CD4-positive, alpha-beta T cell (primary cell): ENCODE measurements at regions not wholly inside any gene's neighbourhood (a gene's known extent, or its start where the extent isn't known, plus 50 kb on each side); places are given as distances from the start of the nearest gene placed in this dataset.

Source experiments
- ATAC-seq: fragments of 200-7000 bp; cut with Tn5 transposase; one replicate; pipeline ENCODE4 v1.10.0; 2022; ENCODE audit warnings: mild to moderate bottlenecking; ENCODE audit not compliant: poor library complexity
- CTCF ChIA-PET: fragments of 350-600 bp; sonication (Branson Sonifier 250); formaldehyde crosslinking; loops from one replicate; lab custom pipeline; 2021; ENCODE audit warnings: antibody characterized with exemption, inconsistent platforms; lab: Charles Lee
- POLR2A ChIA-PET: fragments of 350-600 bp; sonication (Branson Sonifier 250); formaldehyde crosslinking; loops from one replicate; lab custom pipeline; 2021; ENCODE audit warnings: antibody characterized with exemption, inconsistent platforms; lab: Charles Lee
- DNase-seq, 14 experiments: peaks; one replicate each; pipeline ENCODE4 v3.0.0-alpha.2; 2013 to 2020; ENCODE audit warnings: mixed read lengths in 2 of 14
- H3K27ac ChIP-seq, 2 donors: one replicate each; pipeline versions ENCODE4 v1.5.1 to v1.7.0; 2013; ENCODE audit warnings: low read length in 2 of 2, low read depth in 1 of 2, mild to moderate bottlenecking in 1 of 2
- H3K27me3 ChIP-seq, 2 experiments: 1 replicate in 1 of 2; 2 replicates in 1 of 2; pipeline versions ENCODE4 v1.6.1 to v1.7.0; 2013; ENCODE audit warnings: low read length in 2 of 2, control low read depth in 1 of 2, mild to moderate bottlenecking in 1 of 2, moderate library complexity in 1 of 2; ENCODE audit not compliant: insufficient read depth in 2 of 2, control insufficient read depth in 1 of 2
- H3K36me3 ChIP-seq: one replicate; pipeline ENCODE4 v1.6.1; 2013; ENCODE audit warnings: low read length, control low read depth; ENCODE audit not compliant: insufficient read depth
- H3K4me1 ChIP-seq: one replicate; pipeline ENCODE4 v1.6.1; 2013; ENCODE audit warnings: low read length, control low read depth; ENCODE audit not compliant: insufficient read depth
- H3K4me3 ChIP-seq: one replicate; pipeline ENCODE4 v1.5.1; 2013; ENCODE audit warnings: mild to moderate bottlenecking, low read length, moderate library complexity
- H3K9me3 ChIP-seq, 2 experiments: 1 replicate in 1 of 2; 2 replicates in 1 of 2; pipeline versions ENCODE4 v1.6.1 to v1.7.0; 2013; ENCODE audit warnings: low read length in 2 of 2, mild to moderate bottlenecking in 2 of 2, control low read depth in 1 of 2, moderate library complexity in 1 of 2; ENCODE audit not compliant: control insufficient read depth in 1 of 2, insufficient read depth in 1 of 2
- H3K27ac Mint-ChIP-seq: one replicate; pipeline ENCODE4 v1.8.0; 2020; ENCODE audit warnings: mixed read lengths
- H3K27me3 Mint-ChIP-seq: one replicate; pipeline ENCODE4 v1.8.0; 2021; ENCODE audit warnings: mixed read lengths
- H3K36me3 Mint-ChIP-seq: one replicate; pipeline ENCODE4 v1.8.0; 2021; ENCODE audit warnings: low read depth, mixed read lengths
- H3K4me1 Mint-ChIP-seq: one replicate; pipeline ENCODE4 v1.8.0; 2021; ENCODE audit warnings: low read depth, mixed read lengths
- H3K4me3 Mint-ChIP-seq: one replicate; pipeline ENCODE4 v1.8.0; 2020; ENCODE audit warnings: mild to moderate bottlenecking, mixed read lengths
- H3K9me3 Mint-ChIP-seq: one replicate; pipeline ENCODE4 v1.8.0; 2020; ENCODE audit warnings: mixed read lengths
- CTCF ChIP-seq: fragments of 200-600 bp; IDR thresholded peaks from one replicate; pipeline ENCODE4 v1.8.0; 2022; ENCODE audit warnings: antibody characterized with exemption, mild to moderate bottlenecking
- intact Hi-C, 2 experiments: fragments of 100-400 bp; cut with DNase I in 1 of 2; cut with micrococcal nuclease in 1 of 2; formaldehyde crosslinking; loops; one replicate each; pipeline versions ENCODE4 v1.15.1 to v1.9.0; 2023 to 2025; cut with DNase I, micrococcal nuclease

- DNase-seq = no peak
- ChIA-PET CTCF (no interaction called here), POLR2A (no interaction called here)
- Histone ChIP-seq H3K27ac (no peak overlapping the region), H3K36me3 (no peaks in the 10 kb centered on the region), H3K4me1 (no peaks in the 10 kb centered on the region), H3K4me3 (no peak overlapping the region), H3K9me3 (peaks cover 0 to 3% of the 10 kb centered on the region in 2 experiments), H3K27me3 (no peaks in the 10 kb centered on the region)
- Mint-ChIP-seq H3K4me1 (no peaks in the 10 kb centered on the region), H3K9me3 (peaks cover 5% of the 10 kb centered on the region), H3K4me3 (no peak overlapping the region), H3K27ac (no peak overlapping the region), H3K27me3 (no peaks in the 10 kb centered on the region), H3K36me3 (no peaks in the 10 kb centered on the region)
- intact Hi-C loops = no loop called here
- TF ChIP-seq CTCF = no peak
- no peak for ATAC-seq
Observed at GRCh38 chr20:12596863-12597262, 411.9 kb upstream of the SPTLC3 start.

GRCh38 chr20:12597551-12597950 is 411.2 kb upstream of the SPTLC3 start:
- CTCF ChIA-PET = no interaction called here
- TF ChIP-seq CTCF = no peak
- no peak overlapping the region for H3K27ac Mint-ChIP-seq
- no peak for DNase-seq
- no peak overlapping the region for H3K4me3 ChIP-seq
- no peaks in the 10 kb centered on the region for H3K36me3 Mint-ChIP-seq
- H3K27ac ChIP-seq = no peak overlapping the region
- no peaks in the 10 kb centered on the region for H3K4me1 ChIP-seq
- POLR2A ChIA-PET = no interaction called here
- intact Hi-C loops = no loop called here
- H3K9me3 ChIP-seq = peaks cover 0 to 3% of the 10 kb centered on the region in 2 experiments
- H3K27me3 Mint-ChIP-seq = no peaks in the 10 kb centered on the region
- H3K4me1 Mint-ChIP-seq = no peaks in the 10 kb centered on the region
- H3K4me3 Mint-ChIP-seq = no peak overlapping the region
- H3K36me3 ChIP-seq = no peaks in the 10 kb centered on the region
- ATAC-seq = no peak
- peaks cover 2% of the 10 kb centered on the region for H3K9me3 Mint-ChIP-seq
- H3K27me3 ChIP-seq = no peaks in the 10 kb centered on the region

GRCh38 chr20:12598894-12599293 is 409.9 kb upstream of the SPTLC3 start:
- Mint-ChIP-seq H3K9me3 (peaks cover 2% of the 10 kb centered on the region), H3K36me3 (no peaks in the 10 kb centered on the region), H3K27ac (no peak overlapping the region), H3K4me1 (no peaks in the 10 kb centered on the region), H3K4me3 (no peak overlapping the region), H3K27me3 (no peaks in the 10 kb centered on the region)
- Histone ChIP-seq H3K36me3 (no peaks in the 10 kb centered on the region), H3K4me3 (no peak overlapping the region), H3K27ac (no peak overlapping the region), H3K27me3 (no peaks in the 10 kb centered on the region), H3K9me3 (peaks cover 0 to 2% of the 10 kb centered on the region in 2 experiments), H3K4me1 (no peaks in the 10 kb centered on the region)
- ATAC-seq (no peak), DNase-seq (no peak)
- intact Hi-C loops = no loop called here
- CTCF ChIA-PET = no interaction called here
- TF ChIP-seq CTCF = no peak
- POLR2A ChIA-PET = no interaction called here
